HG03354 (cell line): ENCODE measurements at regions not wholly inside any gene's neighbourhood (a gene's known extent, or its start where the extent isn't known, plus 50 kb on each side); places are given as distances from the start of the nearest gene placed in this dataset.

ENCODE experiments used
- ATAC-seq: cut with Tn5 transposase; IDR thresholded peaks from one replicate; pipeline ENCODE4 v1.9.1; 2021; ENCODE audit warnings: mild to moderate bottlenecking; ENCODE audit not compliant: unreplicated experiment, poor library complexity, severe bottlenecking

DNA sequence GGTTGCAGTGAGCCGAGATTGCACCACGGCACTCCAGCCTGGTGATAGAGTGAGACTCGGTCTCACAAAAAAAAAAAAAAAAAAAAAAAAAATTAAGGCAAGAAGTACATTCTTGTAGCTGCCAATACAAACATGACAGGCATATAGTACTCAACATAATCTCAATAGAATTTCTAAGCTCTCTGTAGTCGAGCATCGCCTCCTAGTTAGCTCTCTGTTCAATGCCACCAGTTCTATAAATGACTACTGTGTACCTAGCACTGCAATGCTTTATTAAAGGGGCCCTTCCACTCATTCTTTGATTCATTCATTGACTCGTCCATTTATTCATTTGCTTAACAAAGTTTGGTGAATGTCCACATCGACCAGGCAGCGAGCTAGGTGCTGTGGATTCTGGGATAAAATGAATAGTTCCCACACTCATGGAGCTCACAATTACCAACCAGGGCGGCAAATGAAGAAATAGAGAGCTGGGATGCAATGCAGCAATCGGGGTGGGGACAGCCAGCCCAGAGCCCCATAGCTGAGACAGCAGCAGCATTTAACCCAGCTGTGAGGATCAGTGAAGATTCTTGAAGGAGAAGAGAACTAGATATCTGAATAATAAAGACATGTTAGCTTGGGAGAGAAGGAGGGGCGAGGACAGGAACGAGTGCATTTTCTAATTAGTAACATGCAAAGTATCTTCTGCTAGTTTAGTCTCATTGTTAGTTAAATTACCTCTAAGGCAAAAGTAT is 349.8 kb downstream of the LPIN1 start:
- no peak for ATAC-seq

DNA sequence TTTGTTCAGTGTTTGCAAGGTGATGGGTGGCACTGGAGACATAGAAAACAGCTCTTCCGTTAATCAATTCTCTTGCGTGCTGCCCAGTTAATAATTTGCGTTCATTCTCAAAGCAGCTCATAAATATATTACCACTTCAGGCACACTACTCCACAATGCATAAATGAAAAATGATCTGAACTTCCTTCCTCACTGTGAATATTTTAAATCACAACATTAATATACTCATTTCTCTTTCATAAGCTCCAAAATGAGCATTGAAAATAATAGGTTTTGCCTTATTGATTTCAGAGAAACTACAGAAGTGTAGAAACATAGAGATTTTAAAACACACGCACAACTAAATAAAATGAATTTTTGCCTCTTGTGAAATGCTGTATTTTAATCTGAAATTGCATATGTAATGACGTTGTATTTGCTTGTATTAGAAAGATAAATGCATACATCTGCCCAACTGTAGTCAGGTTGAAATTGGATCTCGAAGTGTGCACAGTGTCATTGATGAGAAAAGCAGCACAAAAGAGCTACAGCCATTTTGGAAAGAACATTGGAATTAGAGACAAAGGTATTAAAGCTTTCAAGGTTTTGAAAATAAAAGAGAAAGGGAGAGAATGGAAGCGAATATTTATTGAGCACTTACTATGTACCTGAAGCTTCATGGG is 350.5 kb downstream of the LPIN1 start:
- no peak for ATAC-seq

- no peak for ATAC-seq
These were observed 351.4 kb downstream of the LPIN1 start for GRCh38 chr2:12097859-12098258.

DNA sequence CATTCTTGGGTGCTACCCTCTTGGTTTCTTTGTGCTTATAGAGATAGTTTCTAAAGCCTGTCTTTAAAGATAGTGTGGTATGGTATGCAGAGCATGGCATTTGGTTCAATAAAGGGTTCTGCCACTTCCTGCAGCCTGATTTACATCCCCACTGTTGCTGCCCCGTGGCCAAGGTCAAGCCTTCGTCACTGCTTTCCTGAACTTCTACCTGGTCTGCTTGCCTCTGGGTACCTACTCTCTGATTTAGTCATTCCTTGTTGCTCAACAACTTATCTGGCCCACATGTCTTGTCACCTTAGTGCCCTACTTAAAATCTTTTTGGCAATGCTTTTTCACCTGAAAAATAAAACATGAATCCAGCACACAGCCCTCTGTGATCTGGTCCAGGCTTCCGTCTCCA is 352.9 kb downstream of the LPIN1 start:
- ATAC-seq = no peak

GRCh38 chr2:12102679-12103078 is 356.2 kb downstream of the LPIN1 start:
- no peak for ATAC-seq

DNA sequence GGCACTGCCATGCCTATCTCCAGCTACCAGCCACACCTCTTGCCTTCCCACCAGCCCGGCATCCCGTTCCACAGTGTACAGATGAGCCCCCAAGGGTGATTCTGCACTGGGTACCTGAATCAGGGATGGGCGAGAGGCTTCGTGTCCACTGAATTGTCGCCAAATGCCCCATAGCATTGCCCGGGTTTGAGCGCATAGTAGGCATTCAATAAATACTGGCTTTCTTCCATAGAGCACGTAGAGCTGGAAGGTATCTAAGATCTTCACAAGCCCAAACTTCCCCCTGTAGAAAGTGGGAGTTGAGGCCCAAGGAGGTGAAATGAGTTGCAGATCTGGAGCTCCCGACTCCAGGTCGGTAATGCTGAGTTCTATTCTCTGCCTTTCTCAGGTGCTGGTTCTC is 358.7 kb downstream of the LPIN1 start:
- ATAC-seq = no peak

- no peak for ATAC-seq
These were observed 360.1 kb downstream of the LPIN1 start for GRCh38 chr2:12106440-12107080.

GRCh38 chr2:12107321-12107720 is 360.9 kb downstream of the LPIN1 start:
- ATAC-seq = no peak

- ATAC-seq = no peak
These were observed 361.5 kb downstream of the LPIN1 start for GRCh38 chr2:12107939-12108338.

GRCh38 chr2:12109363-12110017 is 363.1 kb downstream of the LPIN1 start:
- ATAC-seq = no peak

GRCh38 chr2:12110074-12110473 is 363.6 kb downstream of the LPIN1 start:
- no peak for ATAC-seq

DNA sequence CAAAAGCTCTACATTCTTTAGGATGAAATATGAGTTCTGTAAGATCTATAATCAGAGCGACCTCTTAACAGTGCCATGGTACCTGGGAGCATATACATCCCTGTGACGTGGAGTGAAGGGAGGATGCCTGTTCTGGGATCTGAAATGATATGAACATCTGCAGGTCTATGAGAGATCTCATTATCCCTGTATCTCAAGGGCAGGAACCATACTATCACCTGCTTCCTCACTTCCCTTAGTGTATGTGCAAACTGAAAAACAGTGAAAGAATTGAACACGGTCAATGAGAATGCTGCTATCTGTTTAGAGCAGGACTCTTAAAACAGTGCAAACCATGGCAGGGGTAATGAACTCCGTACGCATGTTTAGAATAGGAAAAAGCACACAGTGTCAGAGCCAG is 364.0 kb downstream of the LPIN1 start:
- ATAC-seq = no peak

DNA sequence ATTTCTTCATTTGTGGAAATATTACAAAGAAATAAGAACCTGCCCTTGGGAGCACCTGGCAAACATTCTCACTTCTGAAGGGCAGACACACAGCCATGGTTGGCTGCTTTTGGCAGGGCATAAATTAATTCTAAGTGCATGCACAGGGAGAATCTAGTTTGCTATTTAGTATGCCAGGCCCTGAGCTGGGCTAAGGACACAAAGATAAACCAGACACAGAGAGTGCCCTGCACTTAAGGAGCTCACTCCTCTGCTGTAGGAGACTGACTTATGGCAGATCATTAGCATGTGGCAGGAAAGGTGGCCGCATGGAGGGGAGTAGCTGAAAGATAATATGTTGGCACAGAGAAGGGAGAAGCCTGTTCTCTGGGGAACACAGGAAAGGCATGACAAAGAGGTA is 367.0 kb downstream of the LPIN1 start:
- ATAC-seq = no peak

DNA sequence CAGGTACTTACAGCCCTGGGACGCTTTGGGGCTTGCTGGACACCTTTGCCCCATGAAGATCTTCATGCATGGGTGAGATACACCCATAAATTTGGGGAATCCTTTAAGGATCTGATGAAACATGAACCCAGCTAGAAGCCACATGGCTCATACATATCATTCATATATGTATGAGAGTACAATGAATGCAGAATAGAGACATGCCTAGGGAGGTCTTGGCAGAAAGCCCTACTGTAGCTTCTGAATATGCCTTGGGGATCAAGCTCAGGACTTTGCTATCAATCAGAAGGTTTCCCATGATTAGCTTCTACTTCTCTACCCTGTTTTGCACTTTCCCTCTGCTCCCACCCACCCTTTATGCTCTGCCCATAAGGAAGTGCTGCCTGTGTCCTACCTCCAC is 368.4 kb downstream of the LPIN1 start:
- no peak for ATAC-seq

DNA sequence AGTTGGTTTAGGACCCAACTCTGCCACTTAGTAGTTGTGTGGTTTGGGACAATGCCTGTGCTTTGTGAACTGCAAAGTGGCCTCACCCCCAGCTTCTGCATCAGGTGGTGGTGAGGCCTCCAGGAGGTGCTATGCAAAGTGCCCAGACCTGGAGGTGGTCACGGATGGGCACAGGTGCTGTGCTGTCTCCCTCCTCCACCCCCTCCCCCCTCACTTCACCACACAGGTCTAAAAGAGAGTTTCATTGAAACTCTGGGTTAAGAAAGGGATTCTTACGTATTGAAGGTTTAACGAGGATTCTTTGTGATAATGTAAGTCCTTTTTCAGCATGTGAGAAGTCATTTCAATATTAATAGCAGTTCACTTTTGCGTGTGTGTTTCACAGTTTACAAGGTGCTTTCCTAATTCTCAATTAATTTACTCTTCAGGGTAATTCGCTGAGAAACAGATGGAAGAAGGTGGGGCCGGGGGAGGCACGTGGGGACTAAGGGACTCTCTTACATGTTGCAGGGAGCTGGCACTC is 369.9 kb downstream of the LPIN1 start:
- ATAC-seq = peak; percentile 73

GRCh38 chr2:12119841-12120240 is 373.4 kb downstream of the LPIN1 start:
- ATAC-seq = no peak

DNA sequence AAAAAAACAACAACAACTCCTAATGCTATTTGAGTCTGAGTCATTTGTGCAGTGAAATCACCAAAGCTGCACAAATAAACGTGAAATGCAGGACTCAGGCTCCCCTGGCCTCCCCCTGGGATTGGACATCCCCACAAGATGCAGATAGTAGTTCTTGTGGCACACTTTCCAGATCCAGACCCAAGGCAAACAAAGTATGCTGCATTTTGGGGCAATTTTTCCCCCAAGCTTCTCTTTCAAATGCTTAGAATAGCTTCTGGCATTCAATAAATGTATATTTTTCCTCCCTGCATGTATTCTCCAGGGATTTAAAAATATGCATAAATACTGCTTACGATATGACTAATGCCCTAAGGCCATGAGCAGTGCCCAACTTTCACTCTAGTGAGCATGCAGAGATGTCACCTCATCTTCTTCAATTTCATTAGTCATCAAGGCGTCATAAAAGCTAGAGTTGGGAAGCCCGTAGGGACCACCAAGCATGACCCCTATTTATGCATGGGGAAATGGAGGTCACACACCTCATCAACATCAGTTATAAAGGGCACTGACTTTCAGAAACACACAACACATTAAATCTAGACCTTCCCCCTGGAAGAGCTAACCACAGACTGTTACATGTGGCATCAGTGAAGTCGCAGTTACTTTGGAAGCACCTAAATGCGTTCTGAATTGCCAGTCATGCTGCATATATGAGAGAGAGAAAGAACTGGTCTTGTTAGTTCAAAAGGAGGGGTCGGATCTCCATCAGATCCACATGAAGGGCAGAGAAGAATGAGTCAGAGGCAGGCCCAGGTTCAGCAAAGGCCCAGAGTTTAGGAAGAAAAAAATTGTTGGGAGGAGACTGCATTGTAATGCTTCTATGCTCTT is 374.1 kb downstream of the LPIN1 start:
- ATAC-seq = peak; percentile 35

GRCh38 chr2:12124790-12125189 is 378.4 kb downstream of the LPIN1 start:
- ATAC-seq = no peak

DNA sequence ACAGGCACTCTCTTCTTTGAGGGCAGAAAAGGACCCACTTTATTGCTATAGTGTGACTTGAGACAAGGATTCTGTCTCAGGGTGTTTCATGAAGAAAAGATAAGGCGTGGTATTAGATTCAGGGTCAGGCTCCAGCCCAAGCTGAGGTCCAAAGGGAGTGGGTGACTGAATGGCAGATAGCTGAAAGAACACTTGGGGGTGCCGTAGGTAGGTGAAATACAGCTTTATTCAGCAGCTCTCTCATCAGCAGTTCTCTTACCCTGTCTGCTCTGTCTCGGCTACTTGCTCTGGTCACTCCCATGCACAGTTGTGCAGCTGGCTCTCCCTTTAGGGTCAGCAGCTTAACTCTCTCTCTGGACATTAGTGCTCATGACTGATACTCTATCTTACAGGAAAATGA is 379.9 kb downstream of the LPIN1 start:
- ATAC-seq = no peak
